Activated CD8-positive, alpha-beta memory T cell treated with anti-CD3 and anti-CD28 coated beads for 4 hours (primary cell): ENCODE measurements at regions not wholly inside any gene's neighbourhood (a gene's known extent, or its start where the extent isn't known, plus 50 kb on each side); places are given as distances from the start of the nearest gene placed in this dataset.

Source experiments
- DNase-seq, 2 donors: peaks; one replicate each; pipeline ENCODE4 v3.0.0-alpha.2; 2020; ENCODE audit warnings: low read depth in 2 of 2

DNA sequence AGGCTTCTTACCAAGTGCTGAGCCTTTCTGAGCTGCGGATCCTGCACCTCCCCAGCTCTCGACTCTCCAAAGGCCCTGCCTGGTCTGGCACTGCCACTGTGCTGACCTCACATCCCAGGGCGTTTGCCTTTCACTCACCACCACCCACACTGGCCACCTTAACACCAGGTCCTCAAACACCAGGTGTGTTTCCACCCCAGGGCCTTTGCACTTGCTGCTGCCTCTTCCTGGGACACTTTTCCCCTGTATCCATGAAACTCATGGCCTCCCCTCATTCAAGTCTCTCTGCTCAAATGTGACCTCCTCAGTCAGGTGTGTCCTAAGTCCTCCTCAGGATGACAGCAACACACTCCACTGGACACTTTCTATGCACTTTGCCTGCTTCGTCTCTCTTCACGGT, 51.4 kb upstream of the ANO1 start:
- no peak for DNase-seq

DNA sequence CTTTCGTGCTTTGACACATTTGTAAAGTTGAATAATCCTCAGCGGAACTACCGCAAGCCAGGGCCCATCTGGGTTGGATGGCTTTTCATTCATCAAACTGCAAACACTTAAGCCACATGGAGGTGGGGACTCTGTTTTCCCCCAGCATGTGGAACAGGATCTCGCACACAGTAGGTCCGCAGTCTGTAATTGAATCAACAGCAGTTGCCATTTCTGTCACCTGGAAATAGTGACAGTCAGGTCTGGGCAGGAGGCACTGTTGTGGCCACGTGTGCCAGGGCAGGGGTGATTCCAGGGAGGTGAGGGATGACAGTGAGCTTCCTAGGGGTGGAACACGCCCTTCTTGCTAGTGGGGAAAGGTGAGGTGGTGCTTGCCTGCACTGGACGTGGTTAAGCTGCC, 50.7 kb upstream of the ANO1 start:
- no peak for DNase-seq

DNA sequence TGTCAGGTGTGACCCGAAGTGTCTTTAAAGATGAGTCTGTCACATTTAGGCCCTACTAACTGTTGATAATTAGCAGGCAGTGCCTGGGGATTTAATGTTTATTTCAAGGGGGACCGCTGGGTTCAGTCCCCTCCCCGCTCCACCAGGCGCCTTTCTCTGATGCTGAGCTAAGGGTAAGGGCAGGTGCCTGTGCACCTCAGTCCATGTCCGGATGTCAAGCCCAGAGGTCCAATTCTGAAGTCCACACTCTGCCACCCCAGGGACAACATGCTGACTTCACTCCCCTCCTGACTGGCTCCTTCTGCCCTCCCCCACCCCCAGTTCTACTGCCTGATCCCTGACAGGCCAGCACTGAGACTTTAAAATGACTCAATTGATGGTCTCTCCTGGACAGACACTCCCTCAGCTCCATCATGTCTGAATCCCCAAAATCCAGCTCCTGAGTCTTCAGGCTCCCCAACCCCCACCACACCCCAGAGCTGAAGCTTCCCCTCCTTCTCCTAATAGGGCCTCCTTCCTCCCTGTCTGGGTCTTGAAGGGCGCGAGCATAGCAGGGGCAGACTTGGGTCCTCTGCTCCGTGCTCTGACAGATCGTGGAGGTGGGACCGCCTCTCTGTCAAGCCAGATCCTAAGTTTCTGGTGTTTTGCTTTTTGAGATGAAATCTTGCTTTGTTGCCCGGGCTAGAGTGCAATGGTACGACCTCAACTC, 49.8 kb upstream of the ANO1 start:
- no peak for DNase-seq
